ENCODE measurements at regions not wholly inside any gene's neighbourhood (a gene's known extent, or its start where the extent isn't known, plus 50 kb on each side); places are given as distances from the start of the nearest gene placed in this dataset.

DNA sequence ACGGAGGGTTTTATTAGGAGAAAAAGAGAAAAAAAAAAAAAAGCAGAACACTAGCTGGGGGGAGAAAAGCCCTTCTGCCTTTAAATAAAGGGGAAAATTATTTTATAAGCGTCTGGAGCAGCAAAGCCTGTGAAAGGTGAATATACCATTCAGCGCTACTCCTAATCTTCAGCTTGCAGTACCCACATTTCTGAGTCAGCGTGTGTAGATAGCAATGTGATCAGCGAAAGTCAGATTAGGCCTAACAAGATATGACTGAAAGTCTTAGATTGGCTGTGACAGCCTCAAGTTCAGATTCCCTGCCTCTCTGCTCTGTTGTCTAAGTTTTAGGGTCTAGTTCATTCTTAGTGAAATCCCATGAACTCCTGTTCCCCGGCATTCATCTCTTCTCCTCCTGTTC is 279.5 kb downstream of the TMEM114 start:
- 63% methylated on average over 6 of the region's 6 CpGs for WGBS (ENCODE audit: low lambda C conversion rate, missing lambda C conversion rate)
- H3K4me2 ChIP-seq = no peak overlapping the region

GRCh38 chr16:8310323-8310722 is 280.0 kb downstream of the TMEM114 start:
- no peaks in the 10 kb centered on the region for H4K20me1 ChIP-seq (ENCODE audit: insufficient read depth, poor library complexity, severe bottlenecking)
- H3K4me1 ChIP-seq (ENCODE audit: insufficient read depth) = no peaks in the 10 kb centered on the region
- no peaks in the 10 kb centered on the region for H3K36me3 ChIP-seq (replicated peaks; ENCODE audit: insufficient read depth, low read depth)
- no peak overlapping the region for H3K4me2 ChIP-seq
- 48% methylated on average over 6 of the region's 6 CpGs for WGBS (ENCODE audit: low lambda C conversion rate, missing lambda C conversion rate)
- H2AFZ ChIP-seq = no peak overlapping the region
- no peaks in the 10 kb centered on the region for H3K27me3 ChIP-seq
- H3K9me2 ChIP-seq (replicated peaks; ENCODE audit: insufficient read depth) = no peaks in the 10 kb centered on the region
- H3K79me2 ChIP-seq = no peaks in the 10 kb centered on the region
- H3K4me3 ChIP-seq = no peak overlapping the region
- DNase-seq (ENCODE audit: low spot score) = no peak
- H3K27ac ChIP-seq = no peak overlapping the region
- TF ChIP-seq EZH2 (IDR thresholded peaks at IDR 0.05; ENCODE audit: borderline replicate concordance) (no peak), EZH2phosphoT487 (IDR thresholded peaks at IDR 0.05; ENCODE audit: low read depth, severe bottlenecking, unreplicated experiment) (no peak)
- TF ChIP-seq, protein P1, sequence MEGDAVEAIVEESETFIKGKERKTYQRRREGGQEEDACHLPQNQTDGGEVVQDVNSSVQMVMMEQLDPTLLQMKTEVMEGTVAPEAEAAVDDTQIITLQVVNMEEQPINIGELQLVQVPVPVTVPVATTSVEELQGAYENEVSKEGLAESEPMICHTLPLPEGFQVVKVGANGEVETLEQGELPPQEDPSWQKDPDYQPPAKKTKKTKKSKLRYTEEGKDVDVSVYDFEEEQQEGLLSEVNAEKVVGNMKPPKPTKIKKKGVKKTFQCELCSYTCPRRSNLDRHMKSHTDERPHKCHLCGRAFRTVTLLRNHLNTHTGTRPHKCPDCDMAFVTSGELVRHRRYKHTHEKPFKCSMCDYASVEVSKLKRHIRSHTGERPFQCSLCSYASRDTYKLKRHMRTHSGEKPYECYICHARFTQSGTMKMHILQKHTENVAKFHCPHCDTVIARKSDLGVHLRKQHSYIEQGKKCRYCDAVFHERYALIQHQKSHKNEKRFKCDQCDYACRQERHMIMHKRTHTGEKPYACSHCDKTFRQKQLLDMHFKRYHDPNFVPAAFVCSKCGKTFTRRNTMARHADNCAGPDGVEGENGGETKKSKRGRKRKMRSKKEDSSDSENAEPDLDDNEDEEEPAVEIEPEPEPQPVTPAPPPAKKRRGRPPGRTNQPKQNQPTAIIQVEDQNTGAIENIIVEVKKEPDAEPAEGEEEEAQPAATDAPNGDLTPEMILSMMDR (IDR thresholded peaks at IDR 0.05; ENCODE audit: poor library complexity) = no peak
- H3K9me3 ChIP-seq (ENCODE audit: low read depth) = no peaks in the 10 kb centered on the region

More for the DNA sequence above, 279.5 kb downstream of the TMEM114 start:
- H3K27me3 ChIP-seq = no peaks in the 10 kb centered on the region
- H3K79me2 ChIP-seq = no peaks in the 10 kb centered on the region
- no peak overlapping the region for H3K27ac ChIP-seq
- H3K36me3 ChIP-seq (replicated peaks; ENCODE audit: insufficient read depth, low read depth) = no peaks in the 10 kb centered on the region
- H2AFZ ChIP-seq = no peak overlapping the region
- no peaks in the 10 kb centered on the region for H3K4me1 ChIP-seq (ENCODE audit: insufficient read depth)
- H3K4me3 ChIP-seq = no peak overlapping the region
- no peak for TF ChIP-seq EZH2phosphoT487 (IDR thresholded peaks at IDR 0.05; ENCODE audit: low read depth, severe bottlenecking, unreplicated experiment)
- TF ChIP-seq, protein P1 (IDR thresholded peaks at IDR 0.05; ENCODE audit: poor library complexity) = no peak
- no peak for TF ChIP-seq EZH2 (IDR thresholded peaks at IDR 0.05; ENCODE audit: borderline replicate concordance)
- no peaks in the 10 kb centered on the region for H4K20me1 ChIP-seq (ENCODE audit: insufficient read depth, poor library complexity, severe bottlenecking)
- H3K9me2 ChIP-seq (replicated peaks; ENCODE audit: insufficient read depth) = no peaks in the 10 kb centered on the region
- no peak for DNase-seq (ENCODE audit: low spot score)
- no peaks in the 10 kb centered on the region for H3K9me3 ChIP-seq (ENCODE audit: low read depth)

DNA sequence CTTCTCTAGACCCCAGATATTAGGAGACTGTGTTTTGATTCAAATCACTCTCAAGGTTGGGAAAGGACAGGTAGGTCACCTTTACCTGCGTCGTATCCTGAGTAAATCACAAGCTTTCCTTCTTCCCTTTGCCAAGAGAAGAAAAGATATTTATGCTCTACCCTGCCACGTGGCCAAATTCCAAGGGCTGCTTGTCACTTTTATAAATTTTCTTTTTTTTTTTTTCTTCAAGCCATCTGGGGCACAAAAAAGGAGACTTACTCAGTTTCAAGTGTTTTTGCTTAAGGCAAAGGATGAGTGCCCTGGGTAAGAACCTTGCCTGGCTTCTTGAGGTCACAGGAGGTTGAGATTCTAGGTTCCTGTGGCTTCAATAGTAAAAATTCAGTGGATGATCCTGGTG is 285.1 kb downstream of the TMEM114 start:
- no peaks in the 10 kb centered on the region for H3K9me3 ChIP-seq (ENCODE audit: low read depth)
- H2AFZ ChIP-seq = no peak overlapping the region
- no peak for DNase-seq (ENCODE audit: low spot score)
- H4K20me1 ChIP-seq (ENCODE audit: insufficient read depth, poor library complexity, severe bottlenecking) = no peaks in the 10 kb centered on the region
- no peaks in the 10 kb centered on the region for H3K4me1 ChIP-seq (ENCODE audit: insufficient read depth)
- H3K4me2 ChIP-seq = no peak overlapping the region
- no peaks in the 10 kb centered on the region for H3K36me3 ChIP-seq (replicated peaks; ENCODE audit: insufficient read depth, low read depth)
- no peak overlapping the region for H3K27ac ChIP-seq
- H3K79me2 ChIP-seq = no peaks in the 10 kb centered on the region
- TF ChIP-seq EZH2 (IDR thresholded peaks at IDR 0.05; ENCODE audit: borderline replicate concordance) = no peak
- 83% methylated on average over 3 of the region's 3 CpGs for WGBS (ENCODE audit: low lambda C conversion rate, missing lambda C conversion rate)
- no peaks in the 10 kb centered on the region for H3K9me2 ChIP-seq (replicated peaks; ENCODE audit: insufficient read depth)
- no peaks in the 10 kb centered on the region for H3K27me3 ChIP-seq
- no peak overlapping the region for H3K4me3 ChIP-seq

DNA sequence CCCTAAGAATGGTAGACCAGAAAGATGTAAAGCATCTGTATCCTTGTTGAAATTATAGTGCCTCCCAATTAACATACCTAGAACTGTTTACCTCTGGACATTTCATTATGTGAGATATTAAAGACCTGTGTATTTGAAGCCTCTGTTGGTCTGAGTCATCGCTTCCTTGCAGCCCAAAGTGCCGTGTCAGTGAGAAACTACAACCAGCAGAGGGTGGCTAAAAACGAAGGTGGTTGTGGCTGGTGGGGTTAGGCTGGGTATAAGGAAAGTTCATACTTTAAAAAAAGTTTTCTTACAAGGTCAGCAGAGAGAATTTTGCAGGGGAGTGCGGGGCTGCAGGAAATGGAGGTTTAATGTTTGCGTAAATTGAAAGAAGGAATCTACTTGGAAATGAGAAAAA is 290.7 kb downstream of the TMEM114 start:
- no peak for TF ChIP-seq EZH2phosphoT487 (IDR thresholded peaks at IDR 0.05; ENCODE audit: low read depth, severe bottlenecking, unreplicated experiment)
- TF ChIP-seq EZH2 (IDR thresholded peaks at IDR 0.05; ENCODE audit: borderline replicate concordance) = no peak
- TF ChIP-seq, protein P1 (IDR thresholded peaks at IDR 0.05; ENCODE audit: poor library complexity) = no peak
- H3K4me2 ChIP-seq = no peak overlapping the region
- H3K4me3 ChIP-seq = no peak overlapping the region
- H3K79me2 ChIP-seq = no peaks in the 10 kb centered on the region
- no peak for DNase-seq (ENCODE audit: low spot score)
- no peak overlapping the region for H3K27ac ChIP-seq
- H3K27me3 ChIP-seq = no peaks in the 10 kb centered on the region
- H3K4me1 ChIP-seq (ENCODE audit: insufficient read depth) = no peaks in the 10 kb centered on the region
- 79% methylated on average over 5 of the region's 5 CpGs for WGBS (ENCODE audit: low lambda C conversion rate, missing lambda C conversion rate)
- no peak overlapping the region for H2AFZ ChIP-seq
- H4K20me1 ChIP-seq (ENCODE audit: insufficient read depth, poor library complexity, severe bottlenecking) = no peaks in the 10 kb centered on the region
- H3K9me3 ChIP-seq (ENCODE audit: low read depth) = no peaks in the 10 kb centered on the region
- H3K36me3 ChIP-seq (replicated peaks; ENCODE audit: insufficient read depth, low read depth) = no peaks in the 10 kb centered on the region
- no peaks in the 10 kb centered on the region for H3K9me2 ChIP-seq (replicated peaks; ENCODE audit: insufficient read depth)
